HG03196 (cell line): ENCODE measurements at regions not wholly inside any gene's neighbourhood (a gene's known extent, or its start where the extent isn't known, plus 50 kb on each side); places are given as distances from the start of the nearest gene placed in this dataset.
"Not testable (repeated sequence)": the region's sequence is repeated elsewhere in the genome, so short reads cannot be mapped to it uniquely, and the experiment has no call there.

ENCODE experiments used
- ATAC-seq: cut with Tn5 transposase; IDR thresholded peaks from one replicate; pipeline ENCODE4 v1.9.1; 2021; ENCODE audit not compliant: unreplicated experiment

DNA sequence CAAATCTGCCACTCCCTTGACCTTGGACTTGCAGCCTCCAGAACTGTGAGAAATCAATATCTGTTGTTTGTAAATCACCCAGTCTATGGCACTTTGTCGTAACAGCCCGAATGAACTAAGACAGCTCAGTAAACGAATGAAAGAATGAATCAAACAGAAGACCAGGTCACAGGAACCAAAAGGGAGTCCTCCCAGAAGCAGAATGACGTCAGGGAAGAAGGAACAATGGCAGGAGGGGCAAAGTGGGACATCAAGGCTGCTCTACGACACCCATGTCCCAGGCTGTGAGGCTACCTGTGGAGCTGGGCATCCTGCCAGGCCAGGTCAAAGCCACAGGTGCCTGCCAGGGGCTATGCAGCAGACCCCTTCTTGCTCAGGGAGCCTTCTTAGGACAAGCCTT, 267.2 kb upstream of the PFKP start:
- no peak for ATAC-seq

DNA sequence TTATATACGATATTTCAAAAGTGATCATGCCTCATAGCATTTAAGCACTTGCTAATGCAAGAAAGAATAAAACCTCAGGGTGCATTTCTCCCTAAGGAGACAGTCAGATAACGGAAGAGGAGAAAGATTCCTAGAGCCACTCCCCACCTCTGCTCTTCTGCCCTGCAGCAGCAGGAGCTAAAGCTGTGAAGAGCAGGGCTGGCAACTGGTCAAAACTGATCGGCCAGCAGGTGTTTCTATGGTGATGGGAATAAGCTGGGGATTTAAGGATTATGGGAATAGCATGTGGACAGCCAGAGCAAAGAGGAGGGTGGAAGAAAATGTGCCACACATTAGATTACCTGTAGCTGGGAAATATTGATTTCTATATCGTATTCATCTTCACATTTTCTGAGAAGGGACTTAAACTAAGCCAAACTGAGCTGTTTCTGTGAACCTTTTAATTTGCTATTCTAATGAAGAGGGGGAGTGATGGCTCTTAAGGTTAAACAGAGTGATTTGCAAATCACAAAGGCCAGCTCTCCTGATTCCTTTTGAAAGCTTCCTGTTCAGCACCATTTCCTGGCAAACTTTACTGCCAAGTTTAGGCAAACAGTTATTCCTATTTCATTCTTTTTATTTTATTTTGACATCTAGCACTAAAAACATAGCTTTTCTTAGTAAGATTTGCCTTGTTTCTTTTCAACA, 268.9 kb upstream of the PFKP start:
- no peak for ATAC-seq

DNA sequence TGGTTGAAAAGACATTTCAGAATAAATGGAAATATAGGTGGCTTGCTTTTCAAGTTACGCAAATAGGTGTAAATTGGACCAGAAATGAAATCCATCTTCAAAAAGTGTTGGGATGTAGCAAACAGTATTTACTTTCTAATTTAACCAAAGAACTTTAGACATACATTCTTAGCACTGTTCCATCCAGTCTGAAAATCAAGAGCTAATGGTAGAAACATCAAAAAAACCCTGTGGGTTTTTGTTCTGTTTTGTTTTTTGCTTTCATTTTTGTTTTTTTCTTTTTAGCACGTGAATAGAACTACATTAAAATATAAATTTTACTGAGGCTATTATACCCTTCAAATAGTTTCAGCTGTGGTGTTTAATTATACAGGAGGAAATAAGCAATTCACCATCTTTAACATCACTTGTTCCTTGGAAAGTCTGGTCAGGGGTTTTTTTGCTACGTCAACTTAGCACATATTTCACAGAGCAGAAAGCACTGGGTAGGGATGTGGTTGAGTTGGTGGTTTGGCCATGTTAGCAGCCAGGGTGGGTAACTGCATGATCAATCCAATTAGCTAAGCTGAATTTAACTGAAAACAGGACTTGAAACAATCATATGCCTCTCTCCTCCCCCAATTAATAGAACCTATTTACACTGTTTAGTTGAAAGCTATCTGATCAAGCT, 275.4 kb upstream of the PFKP start:
- peak; percentile 77 for ATAC-seq

DNA sequence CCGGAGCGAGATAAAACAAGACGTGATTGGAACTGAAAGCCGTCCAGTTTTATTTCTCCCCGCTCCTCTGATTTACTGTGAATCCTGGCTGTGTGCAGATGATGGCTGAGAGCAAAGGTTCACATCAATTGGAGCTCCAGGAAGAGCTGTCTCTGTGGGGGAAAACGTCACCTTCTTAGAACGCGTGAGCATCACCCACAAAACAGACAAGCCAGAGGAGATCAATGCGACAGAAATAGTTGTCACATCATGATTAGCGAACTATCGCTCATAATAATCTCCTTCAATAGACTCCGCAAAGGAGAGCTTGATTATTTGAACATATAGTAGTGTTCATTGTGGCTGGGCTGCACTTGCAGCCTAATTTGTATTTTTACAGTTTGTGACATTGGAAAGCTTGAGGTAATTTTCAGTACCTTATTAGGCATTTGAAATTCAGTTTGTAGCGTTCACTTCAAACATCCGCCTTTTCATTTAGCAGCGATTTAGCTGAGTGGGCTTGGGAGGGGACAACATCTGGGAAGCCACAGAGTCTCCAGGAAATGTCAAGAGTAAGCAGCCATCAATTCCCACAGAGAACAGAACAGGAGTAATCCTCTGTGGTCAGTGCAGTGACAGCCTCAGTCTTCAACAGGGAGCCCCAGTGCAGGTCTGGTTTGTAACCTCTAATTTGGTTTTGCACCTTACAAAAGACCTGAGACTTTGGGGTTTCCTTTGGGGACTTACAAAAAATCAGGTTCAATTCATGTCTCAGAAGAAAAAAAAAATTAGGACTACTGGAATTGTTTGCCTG, 276.8 kb upstream of the PFKP start:
- ATAC-seq = no peak

DNA sequence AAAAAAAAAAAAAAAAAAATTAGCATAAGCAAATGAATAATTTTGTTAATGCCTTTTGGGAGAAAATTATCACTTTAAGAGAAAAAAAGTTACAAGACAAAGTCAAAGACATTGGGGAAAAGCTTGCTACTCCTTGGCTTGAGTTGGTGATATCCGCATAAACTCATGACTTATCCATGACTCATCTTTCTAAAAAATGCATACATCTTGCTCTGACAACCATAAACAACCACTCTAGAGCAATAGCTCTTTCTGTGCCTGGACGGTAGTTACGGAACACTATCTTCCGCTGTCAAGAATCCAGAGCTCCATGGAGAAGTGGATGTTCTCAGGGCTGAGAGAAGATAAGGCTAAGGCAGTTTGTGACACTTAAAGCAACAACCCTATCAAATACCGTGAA, 281.1 kb upstream of the PFKP start:
- no peak for ATAC-seq

DNA sequence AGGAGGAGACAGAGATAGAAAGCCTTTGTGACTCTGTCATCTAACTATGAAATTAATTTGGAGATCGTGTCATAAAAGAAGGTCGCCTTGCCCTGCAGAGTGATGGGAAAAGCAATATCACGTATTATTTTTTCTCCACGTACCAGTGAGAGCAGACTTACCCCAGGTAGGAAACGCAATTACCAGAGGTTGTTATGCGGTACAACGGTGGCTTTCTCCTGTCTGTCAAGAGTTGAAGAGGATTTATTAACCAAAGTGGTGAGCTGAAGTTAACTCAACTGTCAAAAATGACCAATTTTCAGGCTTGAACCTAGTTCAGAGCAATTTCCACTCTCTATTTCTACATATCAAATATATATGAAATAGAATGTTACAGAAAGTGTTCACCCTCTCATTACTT, 282.6 kb upstream of the PFKP start:
- no peak for ATAC-seq

DNA sequence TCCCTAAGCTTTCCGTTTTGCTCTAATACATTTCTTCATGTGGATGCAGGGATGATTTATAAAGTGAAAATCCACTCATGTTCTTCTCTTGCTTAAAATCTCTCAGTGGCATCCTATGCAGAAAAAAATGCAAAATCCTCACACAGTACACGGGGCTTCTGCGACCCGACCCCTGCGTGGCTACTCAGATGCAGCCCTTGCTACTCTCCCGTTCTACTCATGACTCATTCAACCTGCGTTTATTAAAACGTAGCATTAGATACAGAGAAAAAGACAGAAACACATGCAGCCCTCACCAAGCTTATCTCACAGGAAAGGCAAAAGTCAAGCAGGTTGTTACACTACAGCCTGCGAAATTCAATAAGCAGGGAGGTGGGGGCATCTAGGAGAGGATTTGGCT, 284.4 kb upstream of the PFKP start:
- ATAC-seq = no peak

DNA sequence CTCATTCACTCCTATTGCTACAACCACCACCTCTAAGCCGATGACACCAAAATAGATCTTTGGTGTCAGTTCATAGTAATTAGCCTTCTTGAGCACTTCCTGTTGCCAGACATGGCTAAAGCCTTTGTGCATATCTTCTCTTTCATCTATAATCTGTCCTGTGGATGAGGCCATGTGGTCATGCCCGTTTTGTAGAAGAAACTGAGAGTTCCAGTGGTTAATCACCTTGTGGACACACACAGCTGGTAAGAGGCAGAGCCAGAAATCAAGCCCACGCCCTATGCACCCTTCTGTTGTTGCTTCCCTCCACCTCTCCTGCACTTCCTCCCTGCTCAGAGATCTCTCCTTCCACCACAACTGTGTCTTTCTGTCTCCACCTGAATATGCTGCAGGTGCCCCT, 285.1 kb upstream of the PFKP start:
- ATAC-seq = no peak

DNA sequence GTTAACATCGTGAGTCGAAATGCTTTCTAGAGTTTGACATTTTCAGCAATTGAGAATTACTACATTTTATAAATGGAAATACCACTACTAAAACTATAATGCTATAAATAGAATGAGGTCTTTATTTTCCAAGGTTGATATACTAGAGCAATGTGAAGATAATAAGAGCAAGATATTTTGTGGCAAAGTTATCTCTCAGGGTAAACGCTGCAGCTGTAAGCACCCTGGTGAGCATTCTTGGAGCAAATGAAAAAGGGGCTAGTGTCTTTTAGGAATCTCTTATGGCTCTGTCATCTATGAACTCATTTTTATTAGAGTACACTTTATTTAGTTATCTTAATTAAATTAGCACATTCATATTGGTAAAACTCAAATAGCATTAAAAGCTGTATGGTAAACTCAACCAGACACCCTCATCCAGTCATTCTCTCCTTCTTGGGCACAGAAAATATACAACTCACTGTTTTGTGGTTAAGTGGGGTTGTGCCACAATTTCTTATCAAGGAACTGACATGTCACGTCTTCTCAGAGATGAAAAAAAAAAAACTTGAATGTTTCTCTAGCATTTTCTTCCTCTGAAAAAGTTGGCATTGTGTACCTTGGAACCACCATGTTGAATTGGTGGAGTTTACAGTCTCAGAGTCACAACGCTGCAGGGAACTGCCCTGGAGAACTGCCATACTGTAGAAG, 289.5 kb upstream of the PFKP start:
- ATAC-seq = no peak

DNA sequence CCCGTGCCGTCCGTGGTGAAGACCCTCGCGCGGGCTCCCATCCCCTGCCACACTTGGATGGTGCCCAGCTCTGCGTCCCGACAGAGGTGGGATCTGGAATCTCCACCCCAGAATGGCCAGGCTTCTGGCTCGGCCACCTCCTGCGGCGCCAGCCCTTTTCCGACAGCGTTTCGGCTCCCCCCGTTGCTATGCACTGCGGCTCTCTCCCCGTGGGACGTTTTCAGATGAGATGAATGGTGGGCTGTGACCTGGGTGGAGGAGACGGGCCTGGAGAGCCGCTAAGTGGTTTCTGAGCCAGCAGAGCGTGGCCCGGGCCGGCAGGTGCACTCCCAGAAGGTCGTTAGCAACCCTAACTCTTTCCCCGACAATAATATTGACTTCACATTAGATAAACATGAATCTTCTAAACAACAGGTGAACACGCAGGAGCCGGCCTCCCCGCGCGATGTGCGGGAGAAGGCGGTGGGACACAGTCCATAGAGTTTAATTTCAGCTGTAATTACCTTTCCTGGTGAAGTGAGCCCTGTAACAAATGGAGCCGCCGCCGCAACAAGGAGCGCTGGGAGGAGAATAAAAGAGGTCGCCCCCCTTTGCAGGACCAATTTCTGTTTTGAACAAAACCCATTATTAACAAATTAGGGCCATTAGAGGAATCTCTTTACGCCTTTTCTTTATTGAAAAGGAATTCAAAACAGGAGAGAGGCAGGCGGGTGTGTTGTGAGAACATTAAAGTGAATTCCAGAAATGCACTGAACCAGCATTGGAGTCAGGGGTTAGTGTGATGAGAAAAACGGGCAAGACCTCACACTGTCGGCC, 294.3 kb upstream of the PFKP start:
- ATAC-seq = no peak

DNA sequence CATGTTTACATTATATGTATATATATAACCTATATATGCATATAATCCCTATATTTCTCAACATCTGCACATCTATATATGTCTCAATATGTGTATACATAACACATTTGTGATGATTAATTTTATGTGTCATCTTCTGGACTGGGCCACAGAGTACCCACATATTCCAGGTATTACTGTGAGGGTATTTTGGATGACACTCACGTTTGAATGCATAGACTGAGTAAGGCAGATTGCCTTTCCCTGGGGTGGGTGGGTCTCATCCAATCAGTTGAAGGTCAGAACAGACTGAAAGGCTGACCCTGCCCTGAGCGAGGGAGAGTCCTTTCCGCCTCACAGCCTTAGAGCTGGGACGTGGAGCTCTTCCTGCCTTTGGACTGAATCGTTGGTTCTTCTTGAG, 295.2 kb upstream of the PFKP start:
- ATAC-seq = no peak

DNA sequence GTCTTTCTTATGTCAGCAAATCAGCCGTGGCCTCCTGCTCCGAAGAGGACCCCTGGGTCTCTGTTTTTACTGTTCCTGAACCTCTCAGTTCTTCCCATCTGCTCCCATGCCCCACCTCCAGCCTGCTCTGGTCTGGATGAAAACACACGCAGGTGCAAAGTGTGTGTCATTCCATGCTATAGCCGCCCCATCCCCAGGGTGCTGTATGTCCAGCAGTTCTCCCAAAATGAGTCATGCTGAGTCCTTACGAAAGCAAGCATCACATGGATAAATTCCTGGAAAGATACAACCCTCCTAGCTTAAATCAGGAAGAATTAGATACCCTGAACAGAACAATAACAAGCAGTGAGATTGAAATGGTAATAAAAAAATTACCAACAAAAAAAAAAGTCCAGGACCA, 300.1 kb upstream of the PFKP start:
- ATAC-seq = not testable (repeated sequence)

DNA sequence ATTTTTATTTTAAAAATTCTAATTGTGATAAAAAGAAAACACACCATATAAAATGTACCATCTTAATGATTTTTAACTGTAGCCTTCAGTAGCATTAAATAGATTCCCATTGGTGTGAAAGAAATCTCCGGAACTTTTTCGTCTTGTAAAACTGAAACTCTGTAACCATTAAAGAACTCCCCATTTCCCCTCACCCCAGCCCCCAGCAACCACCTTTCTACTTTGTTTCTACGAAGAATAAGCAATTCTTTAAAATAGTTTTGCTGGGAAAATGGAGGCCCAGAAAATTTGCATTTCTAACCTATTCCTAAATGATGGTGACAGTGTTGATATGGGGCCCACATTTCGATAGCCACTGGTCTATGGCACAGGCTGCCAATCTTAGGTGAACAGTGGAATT, 305.4 kb upstream of the PFKP start:
- ATAC-seq = no peak

DNA sequence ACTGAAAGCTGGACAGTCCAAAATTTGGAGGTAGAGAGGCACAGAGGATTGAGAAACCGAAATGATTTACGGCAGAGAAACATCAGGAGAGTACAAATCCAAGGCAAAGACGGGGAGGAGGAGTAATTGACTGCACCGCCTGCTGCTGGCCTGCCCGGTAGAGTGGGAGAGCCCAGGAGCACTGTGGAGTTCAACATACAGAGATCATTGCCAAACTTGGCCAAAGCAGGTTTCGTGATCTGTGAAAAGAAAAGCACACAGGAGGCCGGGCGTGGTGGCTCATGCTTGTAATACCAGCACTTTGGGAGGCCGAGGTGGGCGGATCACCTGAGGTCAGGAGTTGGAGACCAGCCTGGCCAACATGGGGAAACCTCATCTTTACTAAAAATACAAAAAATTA, 306.0 kb upstream of the PFKP start:
- ATAC-seq = no peak

DNA sequence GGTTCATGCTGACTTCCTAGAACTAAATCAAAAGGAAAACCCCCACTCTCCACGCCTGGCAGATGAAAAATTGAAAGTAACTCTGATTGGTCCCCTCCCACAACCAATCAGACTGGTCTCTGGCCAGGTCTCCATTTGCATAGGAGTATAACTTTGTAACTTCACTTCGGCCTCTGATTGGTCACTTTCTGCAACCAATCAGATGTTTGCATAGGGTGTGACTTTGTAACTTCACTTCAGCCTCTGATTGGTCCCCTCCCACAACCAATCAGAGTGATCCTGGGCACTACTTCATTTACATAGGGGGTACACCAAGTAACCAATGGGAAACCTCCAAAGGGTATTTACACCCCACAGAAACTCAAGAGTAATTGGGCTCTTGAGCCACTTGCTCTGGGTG, 306.6 kb upstream of the PFKP start:
- ATAC-seq = no peak

DNA sequence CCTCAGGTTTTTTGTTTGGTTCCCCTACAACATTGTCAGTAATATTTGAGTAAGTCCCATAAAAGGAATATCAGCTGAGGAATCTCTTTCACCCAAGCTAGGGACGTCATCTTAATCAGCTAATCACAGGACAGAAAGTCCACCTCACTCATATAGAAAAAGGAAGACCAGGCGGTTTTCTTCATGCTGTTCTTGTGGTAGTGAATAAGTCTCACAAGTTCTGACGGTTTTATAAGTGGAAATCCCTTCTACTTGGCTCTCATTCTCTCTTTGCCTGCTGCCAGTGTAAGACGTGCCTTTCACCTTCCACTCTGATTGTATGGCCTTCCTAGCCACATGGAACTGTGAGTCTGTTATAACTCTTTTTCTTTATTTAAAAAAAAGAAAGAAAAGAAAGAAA, 308.1 kb upstream of the PFKP start:
- ATAC-seq = no peak

DNA sequence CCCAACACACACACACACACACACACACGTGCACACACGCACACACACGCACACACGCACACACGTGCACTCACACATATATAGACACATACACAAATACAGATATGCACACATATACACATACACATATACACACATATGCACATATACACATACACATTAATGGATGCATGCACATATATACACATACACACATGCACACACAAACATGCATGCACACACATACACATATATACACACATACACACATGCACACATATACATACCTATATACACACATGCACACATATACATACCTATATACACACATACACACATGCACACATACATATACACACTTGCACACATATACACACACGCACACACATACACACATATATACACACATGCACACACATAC, 312.4 kb upstream of the PFKP start:
- no peak for ATAC-seq

DNA sequence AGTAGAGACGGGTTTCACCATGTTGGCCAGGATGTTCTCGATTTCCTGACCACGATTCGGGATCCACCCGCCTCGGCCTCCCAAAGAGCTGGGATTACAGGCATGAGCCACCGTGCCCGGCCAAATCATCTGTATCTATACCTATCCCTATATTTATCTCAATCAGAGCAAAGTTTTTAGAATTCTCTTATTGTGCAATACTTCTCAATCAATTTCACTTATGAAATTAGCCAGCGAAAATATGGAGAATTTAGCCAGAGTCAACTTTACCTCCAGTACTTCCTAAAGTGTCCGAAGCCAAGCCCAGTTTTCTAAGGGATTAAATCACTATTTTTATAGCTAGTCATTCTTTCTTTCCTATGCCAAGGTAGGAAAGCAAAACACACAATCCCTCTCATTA, 319.1 kb upstream of the PFKP start:
- no peak for ATAC-seq

DNA sequence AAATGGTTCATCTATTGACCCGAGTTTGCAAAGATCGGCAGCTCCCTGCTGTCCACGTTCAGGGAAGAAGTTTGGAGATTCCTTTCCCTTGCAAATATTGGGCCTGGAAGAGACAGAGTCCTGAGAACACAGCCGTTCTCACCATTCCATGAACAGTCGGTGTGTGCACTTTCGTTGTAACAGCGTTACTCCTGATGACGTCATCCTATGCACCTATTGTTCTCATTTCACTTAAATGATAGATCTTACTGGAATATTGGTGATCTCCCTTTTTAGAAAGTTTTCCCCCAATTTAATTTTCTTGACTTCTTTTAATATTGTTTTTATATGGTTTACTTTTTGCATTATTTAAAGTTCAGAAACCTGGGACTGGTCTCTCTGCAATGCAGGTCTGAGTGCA, 320.7 kb upstream of the PFKP start:
- no peak for ATAC-seq

DNA sequence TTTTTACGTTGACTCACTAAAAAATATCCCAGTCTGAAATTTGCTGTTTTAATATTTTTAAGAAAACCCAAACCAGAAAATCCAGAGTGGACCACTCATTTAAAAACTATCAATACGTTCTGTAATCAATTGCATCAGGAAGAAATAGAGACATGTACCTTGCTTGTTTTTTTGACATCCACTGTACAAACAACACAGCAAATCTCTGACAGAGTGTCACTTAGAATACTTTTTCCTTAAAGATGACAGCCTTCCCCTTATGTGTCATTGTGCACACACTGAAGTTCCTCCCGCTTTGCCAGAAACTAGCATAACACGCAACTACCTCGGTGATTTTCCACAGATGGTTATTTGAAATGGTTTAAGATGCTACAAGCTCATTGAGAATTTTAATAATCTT, 321.7 kb upstream of the PFKP start:
- ATAC-seq = no peak
